ENCODE measurements at regions not wholly inside any gene's neighbourhood (a gene's known extent, or its start where the extent isn't known, plus 50 kb on each side); places are given as distances from the start of the nearest gene placed in this dataset.

DNA sequence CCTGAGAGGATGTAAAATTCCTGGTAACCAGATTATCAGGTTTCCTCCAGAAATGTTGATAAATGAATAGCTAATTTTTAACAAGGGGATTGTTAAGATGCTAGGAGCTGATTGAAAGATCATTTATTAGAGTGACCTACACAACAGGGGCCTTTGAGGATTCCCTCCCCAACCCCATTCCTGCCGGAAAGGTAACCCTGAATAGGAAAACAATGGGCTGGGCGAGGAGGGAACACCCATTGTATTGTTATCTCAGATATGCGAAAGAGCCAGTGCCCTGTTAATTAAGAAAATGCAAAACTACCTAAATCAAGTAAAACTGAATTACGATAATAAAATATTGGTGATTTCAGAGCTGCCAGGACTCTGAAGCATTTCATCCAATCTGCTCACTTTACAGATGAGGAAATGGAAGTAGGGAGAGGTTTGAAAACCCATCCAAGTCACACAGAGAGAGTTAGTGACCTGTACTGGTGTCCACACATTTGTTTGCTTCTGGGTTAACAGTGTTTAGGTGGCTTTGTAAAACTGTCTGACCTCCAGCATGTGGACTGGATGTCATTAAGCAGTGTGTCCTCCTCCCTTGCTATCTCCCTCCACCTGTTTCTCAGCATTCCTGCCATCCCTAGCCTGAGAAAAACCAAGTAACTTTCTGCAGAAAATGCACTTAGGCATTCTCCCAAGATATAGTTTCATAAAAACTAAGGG, 214.8 kb downstream of the TTC6 start:
- Histone ChIP-seq H3K27me3 (replicated peaks; ENCODE audit: insufficient read depth, low read depth, low read length, poor library complexity) (no peaks in the 10 kb centered on the region), H3K4me1 (ENCODE audit: insufficient read depth, low read length, poor library complexity, severe bottlenecking) (no peaks in the 10 kb centered on the region), H3K9me3 (ENCODE audit: low read depth, low read length, poor library complexity, severe bottlenecking) (no peaks in the 10 kb centered on the region), H3K4me3 (ENCODE audit: low read depth, low read length, poor library complexity, severe bottlenecking) (no peak overlapping the region), H3K27ac (ENCODE audit: low read depth, low read length, poor library complexity, severe bottlenecking) (no peak overlapping the region), H3K36me3 (ENCODE audit: insufficient read depth, low read length, poor library complexity, severe bottlenecking) (no peaks in the 10 kb centered on the region)
- ChIA-PET POLR2A (ENCODE audit: low non-redundant PET) (no interaction called here), CTCF (no interaction called here)
- no TSS peak for BruUV-seq (replicated peaks)
- no peak for DNase-seq (ENCODE audit: low spot score)
- intact Hi-C loops (cut with micrococcal nuclease; ENCODE audit: unreplicated experiment): no loop called here
- no peak for TF ChIP-seq EZH2 (IDR thresholded peaks at IDR 0.05; ENCODE audit: borderline replicate concordance, low read depth, low read length, poor library complexity, severe bottlenecking)

- Histone ChIP-seq H3K4me1 (ENCODE audit: insufficient read depth, low read length, poor library complexity, severe bottlenecking) (no peaks in the 10 kb centered on the region), H3K4me3 (ENCODE audit: low read depth, low read length, poor library complexity, severe bottlenecking) (no peak overlapping the region), H3K9me3 (ENCODE audit: low read depth, low read length, poor library complexity, severe bottlenecking) (no peaks in the 10 kb centered on the region), H3K27ac (ENCODE audit: low read depth, low read length, poor library complexity, severe bottlenecking) (no peak overlapping the region), H3K36me3 (ENCODE audit: insufficient read depth, low read length, poor library complexity, severe bottlenecking) (no peaks in the 10 kb centered on the region), H3K27me3 (replicated peaks; ENCODE audit: insufficient read depth, low read depth, low read length, poor library complexity) (no peaks in the 10 kb centered on the region)
- no peak for DNase-seq (ENCODE audit: low spot score)
- TF ChIP-seq, protein P1, sequence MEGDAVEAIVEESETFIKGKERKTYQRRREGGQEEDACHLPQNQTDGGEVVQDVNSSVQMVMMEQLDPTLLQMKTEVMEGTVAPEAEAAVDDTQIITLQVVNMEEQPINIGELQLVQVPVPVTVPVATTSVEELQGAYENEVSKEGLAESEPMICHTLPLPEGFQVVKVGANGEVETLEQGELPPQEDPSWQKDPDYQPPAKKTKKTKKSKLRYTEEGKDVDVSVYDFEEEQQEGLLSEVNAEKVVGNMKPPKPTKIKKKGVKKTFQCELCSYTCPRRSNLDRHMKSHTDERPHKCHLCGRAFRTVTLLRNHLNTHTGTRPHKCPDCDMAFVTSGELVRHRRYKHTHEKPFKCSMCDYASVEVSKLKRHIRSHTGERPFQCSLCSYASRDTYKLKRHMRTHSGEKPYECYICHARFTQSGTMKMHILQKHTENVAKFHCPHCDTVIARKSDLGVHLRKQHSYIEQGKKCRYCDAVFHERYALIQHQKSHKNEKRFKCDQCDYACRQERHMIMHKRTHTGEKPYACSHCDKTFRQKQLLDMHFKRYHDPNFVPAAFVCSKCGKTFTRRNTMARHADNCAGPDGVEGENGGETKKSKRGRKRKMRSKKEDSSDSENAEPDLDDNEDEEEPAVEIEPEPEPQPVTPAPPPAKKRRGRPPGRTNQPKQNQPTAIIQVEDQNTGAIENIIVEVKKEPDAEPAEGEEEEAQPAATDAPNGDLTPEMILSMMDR (conservative IDR thresholded peaks at IDR 0.05; ENCODE audit: low read depth, low read length): no peak
- no peak for TF ChIP-seq EZH2 (IDR thresholded peaks at IDR 0.05; ENCODE audit: borderline replicate concordance, low read depth, low read length, poor library complexity, severe bottlenecking)
- BruUV-seq (replicated peaks): no TSS peak
- ChIA-PET CTCF (no interaction called here), POLR2A (ENCODE audit: low non-redundant PET) (no interaction called here)
- intact Hi-C loops (cut with micrococcal nuclease; ENCODE audit: unreplicated experiment): no loop called here
These were observed 218.3 kb downstream of the TTC6 start for GRCh38 chr14:37813732-37814131.

GRCh38 chr14:37816135-37816534, 220.7 kb downstream of the TTC6 start:
- BruUV-seq (replicated peaks): no TSS peak
- Histone ChIP-seq H3K4me3 (ENCODE audit: low read depth, low read length, poor library complexity, severe bottlenecking) (no peak overlapping the region), H3K36me3 (ENCODE audit: insufficient read depth, low read length, poor library complexity, severe bottlenecking) (no peaks in the 10 kb centered on the region), H3K9me3 (ENCODE audit: low read depth, low read length, poor library complexity, severe bottlenecking) (no peaks in the 10 kb centered on the region), H3K4me1 (ENCODE audit: insufficient read depth, low read length, poor library complexity, severe bottlenecking) (no peaks in the 10 kb centered on the region), H3K27ac (ENCODE audit: low read depth, low read length, poor library complexity, severe bottlenecking) (no peak overlapping the region), H3K27me3 (replicated peaks; ENCODE audit: insufficient read depth, low read depth, low read length, poor library complexity) (no peaks in the 10 kb centered on the region)
- no peak for TF ChIP-seq EZH2 (IDR thresholded peaks at IDR 0.05; ENCODE audit: borderline replicate concordance, low read depth, low read length, poor library complexity, severe bottlenecking)
- TF ChIP-seq, protein P1 (conservative IDR thresholded peaks at IDR 0.05; ENCODE audit: low read depth, low read length): no peak
- intact Hi-C loops (cut with micrococcal nuclease; ENCODE audit: unreplicated experiment): no loop called here
- ChIA-PET CTCF (no interaction called here), POLR2A (ENCODE audit: low non-redundant PET) (no interaction called here)
- DNase-seq (ENCODE audit: low spot score): no peak

GRCh38 chr14:37816743-37817295, 221.4 kb downstream of the TTC6 start:
- CTCF ChIA-PET: no interaction called here

More at GRCh38 chr14:37816743-37817295, 221.4 kb downstream of the TTC6 start:
- H3K4me1 ChIP-seq (ENCODE audit: insufficient read depth, low read length, poor library complexity, severe bottlenecking): no peaks in the 10 kb centered on the region
- POLR2A ChIA-PET (ENCODE audit: low non-redundant PET): interaction anchor here (0.5 kb wide), 1 partner anchor 85 kb away, joined by 4 read pairs; no protein-coding TSS in a partner anchor
- intact Hi-C loops (cut with micrococcal nuclease; ENCODE audit: unreplicated experiment): no loop called here
- H3K4me3 ChIP-seq (ENCODE audit: low read depth, low read length, poor library complexity, severe bottlenecking): no peak overlapping the region
- H3K27ac ChIP-seq (ENCODE audit: low read depth, low read length, poor library complexity, severe bottlenecking): no peak overlapping the region
- no TSS peak for BruUV-seq (replicated peaks)
- no peaks in the 10 kb centered on the region for H3K27me3 ChIP-seq (replicated peaks; ENCODE audit: insufficient read depth, low read depth, low read length, poor library complexity)
- no peak for TF ChIP-seq EZH2 (IDR thresholded peaks at IDR 0.05; ENCODE audit: borderline replicate concordance, low read depth, low read length, poor library complexity, severe bottlenecking)
- TF ChIP-seq, protein P1 (conservative IDR thresholded peaks at IDR 0.05; ENCODE audit: low read depth, low read length): no peak
- no peaks in the 10 kb centered on the region for H3K36me3 ChIP-seq (ENCODE audit: insufficient read depth, low read length, poor library complexity, severe bottlenecking)
- no peak for DNase-seq (ENCODE audit: low spot score)
- H3K9me3 ChIP-seq (ENCODE audit: low read depth, low read length, poor library complexity, severe bottlenecking): no peaks in the 10 kb centered on the region
